ENCODE measurements at regions not wholly inside any gene's neighbourhood (a gene's known extent, or its start where the extent isn't known, plus 50 kb on each side); places are given as distances from the start of the nearest gene placed in this dataset.

- Mint-ChIP-seq H3K36me3 (no peaks in the 10 kb centered on the region), H3K4me3 (no peak overlapping the region), H3K27ac (no peak overlapping the region), H3K4me1 (no peaks in the 10 kb centered on the region), H3K27me3 (ENCODE audit: low read depth in 3 of 3) (peaks cover 0 to 10% (median 6%) of the 10 kb centered on the region in 3 donors), H3K9me3 (no peaks in the 10 kb centered on the region)
- no peak for DNase-seq
Observed at GRCh38 chr6:1123386-1124375, 188.2 kb upstream of the FOXQ1 start.

GRCh38 chr6:1122083-1122482, 189.8 kb upstream of the FOXQ1 start:
- H3K27me3 Mint-ChIP-seq (ENCODE audit: low read depth in 3 of 3): peaks cover 0 to 11% (median 6%) of the 10 kb centered on the region in 3 donors
- no peaks in the 10 kb centered on the region for H3K36me3 Mint-ChIP-seq
- no peaks in the 10 kb centered on the region for H3K4me1 Mint-ChIP-seq
- H3K4me3 Mint-ChIP-seq: no peak overlapping the region
- no peak for DNase-seq
- H3K27ac Mint-ChIP-seq: no peak overlapping the region
- peaks cover 0 to 5% (median 0%) of the 10 kb centered on the region in 6 donors for H3K9me3 Mint-ChIP-seq

- DNase-seq: no peak
- peaks cover 0 to 8% (median 4%) of the 10 kb centered on the region in 3 donors for H3K27me3 Mint-ChIP-seq (ENCODE audit: low read depth in 3 of 3)
- peaks cover 0 to 5% (median 0%) of the 10 kb centered on the region in 6 donors for H3K9me3 Mint-ChIP-seq
- no peak overlapping the region for H3K27ac Mint-ChIP-seq
- H3K4me3 Mint-ChIP-seq: no peak overlapping the region
- no peaks in the 10 kb centered on the region for H3K36me3 Mint-ChIP-seq
- no peaks in the 10 kb centered on the region for H3K4me1 Mint-ChIP-seq
Observed at GRCh38 chr6:1118287-1118647, 193.6 kb upstream of the FOXQ1 start.

- DNase-seq: no peak
- no peaks in the 10 kb centered on the region for H3K4me1 Mint-ChIP-seq
- H3K36me3 Mint-ChIP-seq: no peaks in the 10 kb centered on the region
- peaks cover 0 to 8% (median 2%) of the 10 kb centered on the region in 3 donors for H3K27me3 Mint-ChIP-seq (ENCODE audit: low read depth in 3 of 3)
- H3K4me3 Mint-ChIP-seq: no peak overlapping the region
- no peak overlapping the region for H3K27ac Mint-ChIP-seq
- H3K9me3 Mint-ChIP-seq: peaks cover 0 to 5% (median 0%) of the 10 kb centered on the region in 6 donors
Observed at GRCh38 chr6:1117530-1118286, 194.2 kb upstream of the FOXQ1 start.

GRCh38 chr6:1116149-1116548, 195.7 kb upstream of the FOXQ1 start:
- H3K27me3 Mint-ChIP-seq (ENCODE audit: low read depth in 3 of 3): peaks cover 0 to 12% (median 2%) of the 10 kb centered on the region in 3 donors
- H3K36me3 Mint-ChIP-seq: no peaks in the 10 kb centered on the region
- H3K9me3 Mint-ChIP-seq: peaks cover 0 to 5% (median 0%) of the 10 kb centered on the region in 6 donors
- no peak for DNase-seq
- no peak overlapping the region for H3K27ac Mint-ChIP-seq
- no peaks in the 10 kb centered on the region for H3K4me1 Mint-ChIP-seq
- no peak overlapping the region for H3K4me3 Mint-ChIP-seq

GRCh38 chr6:1113916-1114540, 197.9 kb upstream of the FOXQ1 start:
- no peaks in the 10 kb centered on the region for H3K36me3 Mint-ChIP-seq
- DNase-seq: no peak
- H3K9me3 Mint-ChIP-seq: peaks cover 0 to 5% (median 0%) of the 10 kb centered on the region in 6 donors
- no peaks in the 10 kb centered on the region for H3K4me1 Mint-ChIP-seq
- no peak overlapping the region for H3K27ac Mint-ChIP-seq
- peaks cover 0 to 8% (median 2%) of the 10 kb centered on the region in 3 donors for H3K27me3 Mint-ChIP-seq (ENCODE audit: low read depth in 3 of 3)
- H3K4me3 Mint-ChIP-seq: no peak overlapping the region

GRCh38 chr6:1111361-1111760, 200.5 kb upstream of the FOXQ1 start:
- Mint-ChIP-seq H3K27ac (no peak overlapping the region), H3K4me3 (no peak overlapping the region), H3K36me3 (no peaks in the 10 kb centered on the region), H3K4me1 (no peaks in the 10 kb centered on the region), H3K9me3 (no peaks in the 10 kb centered on the region), H3K27me3 (ENCODE audit: low read depth in 3 of 3) (peaks cover 0 to 6% (median 4%) of the 10 kb centered on the region in 3 donors)
- no peak for DNase-seq

- Mint-ChIP-seq H3K36me3 (no peaks in the 10 kb centered on the region), H3K27ac (no peak overlapping the region), H3K9me3 (no peaks in the 10 kb centered on the region), H3K4me3 (no peak overlapping the region), H3K27me3 (ENCODE audit: low read depth in 3 of 3) (peaks cover 0 to 6% (median 4%) of the 10 kb centered on the region in 3 donors), H3K4me1 (no peaks in the 10 kb centered on the region)
- no peak for DNase-seq
Observed at GRCh38 chr6:1110941-1111349, 201.0 kb upstream of the FOXQ1 start.

- Mint-ChIP-seq H3K27me3 (ENCODE audit: low read depth in 3 of 3) (peaks cover 0 to 4% (median 4%) of the 10 kb centered on the region in 3 donors), H3K27ac (no peak overlapping the region), H3K4me3 (no peak overlapping the region), H3K4me1 (no peaks in the 10 kb centered on the region), H3K9me3 (no peaks in the 10 kb centered on the region), H3K36me3 (no peaks in the 10 kb centered on the region)
- no peak for DNase-seq
Observed at GRCh38 chr6:1110164-1110563, 201.7 kb upstream of the FOXQ1 start.

GRCh38 chr6:1109134-1109533, 202.8 kb upstream of the FOXQ1 start:
- no peaks in the 10 kb centered on the region for H3K4me1 Mint-ChIP-seq
- H3K4me3 Mint-ChIP-seq: no peak overlapping the region
- H3K36me3 Mint-ChIP-seq: no peaks in the 10 kb centered on the region
- DNase-seq: no peak
- H3K27ac Mint-ChIP-seq: no peak overlapping the region
- no peaks in the 10 kb centered on the region for H3K9me3 Mint-ChIP-seq
- H3K27me3 Mint-ChIP-seq (ENCODE audit: low read depth in 3 of 3): peaks cover 2 to 4% (median 4%) of the 10 kb centered on the region in 3 donors

GRCh38 chr6:1108198-1108597, 203.7 kb upstream of the FOXQ1 start:
- no peak overlapping the region for H3K27ac Mint-ChIP-seq
- no peak for DNase-seq
- no peaks in the 10 kb centered on the region for H3K9me3 Mint-ChIP-seq
- H3K4me3 Mint-ChIP-seq: no peak overlapping the region
- H3K4me1 Mint-ChIP-seq: no peaks in the 10 kb centered on the region
- H3K36me3 Mint-ChIP-seq: no peaks in the 10 kb centered on the region
- H3K27me3 Mint-ChIP-seq (ENCODE audit: low read depth in 3 of 3): peaks cover 2 to 4% (median 4%) of the 10 kb centered on the region in 3 donors

GRCh38 chr6:1107578-1107977, 204.3 kb upstream of the FOXQ1 start:
- no peak for DNase-seq
- H3K4me3 Mint-ChIP-seq: no peak overlapping the region
- no peaks in the 10 kb centered on the region for H3K36me3 Mint-ChIP-seq
- H3K4me1 Mint-ChIP-seq: no peaks in the 10 kb centered on the region
- no peak overlapping the region for H3K27ac Mint-ChIP-seq
- H3K27me3 Mint-ChIP-seq (ENCODE audit: low read depth in 3 of 3): peaks cover 2 to 4% (median 4%) of the 10 kb centered on the region in 3 donors
- H3K9me3 Mint-ChIP-seq: no peaks in the 10 kb centered on the region

GRCh38 chr6:1105833-1106400, 206.0 kb upstream of the FOXQ1 start:
- no peaks in the 10 kb centered on the region for H3K36me3 Mint-ChIP-seq
- H3K27me3 Mint-ChIP-seq (ENCODE audit: low read depth in 3 of 3): peaks cover 2 to 4% (median 2%) of the 10 kb centered on the region in 3 donors
- no peak overlapping the region for H3K27ac Mint-ChIP-seq
- H3K4me3 Mint-ChIP-seq: no peak overlapping the region
- H3K4me1 Mint-ChIP-seq: no peaks in the 10 kb centered on the region
- H3K9me3 Mint-ChIP-seq: no peaks in the 10 kb centered on the region
- DNase-seq: no peak

Measured in immature natural killer cell (primary cell).